Testis (tissue), 2 donors: ENCODE measurements at regions not wholly inside any gene's neighbourhood (a gene's known extent, or its start where the extent isn't known, plus 50 kb on each side); places are given as distances from the start of the nearest gene placed in this dataset.

Source experiments
- CTCF ChIP-seq, 3 experiments: fragments of 450-650 bp in 2 of 3; fragments of 200-600 bp in 1 of 3; sonication (generic) in 1 of 3; IDR thresholded peaks; one replicate each; pipeline ENCODE4 v1.5.1; 2016 to 2019; ENCODE audit warnings: antibody characterized with exemption in 3 of 3, mild to moderate bottlenecking in 2 of 3, moderate library complexity in 1 of 3
- POLR2A ChIP-seq: fragments of 450-650 bp; IDR thresholded peaks from one replicate; pipeline ENCODE4 v1.6.1; 2017; ENCODE audit warnings: antibody characterized with exemption, mild to moderate bottlenecking, moderate library complexity

DNA sequence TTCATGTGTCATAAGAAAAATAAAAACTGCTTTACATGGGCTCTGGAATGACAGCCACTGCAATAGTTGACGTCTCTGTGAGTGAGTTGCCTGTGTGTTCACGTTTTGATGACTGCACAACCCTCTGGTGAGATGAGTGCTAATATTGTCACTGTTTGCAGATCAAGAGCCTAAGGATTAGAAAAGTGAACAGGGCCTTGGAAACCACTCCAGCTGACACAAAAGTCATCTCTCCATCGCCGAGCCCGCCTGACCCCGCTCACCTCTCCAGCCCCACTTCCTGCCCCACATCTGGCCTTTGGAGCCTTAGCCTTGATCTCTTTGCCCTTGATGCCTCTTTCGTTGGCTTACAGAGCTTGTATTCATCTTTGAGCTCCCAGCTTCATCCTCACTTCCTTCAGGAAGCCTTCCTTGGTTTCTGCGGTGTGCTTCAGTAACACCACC lies 351.7 kb downstream of the TCERG1L start:
- TF ChIP-seq CTCF (IDR thresholded peaks at IDR 0.05), result no peak
- TF ChIP-seq POLR2A, result no peak
